HCT116 (cell line): ENCODE measurements at regions not wholly inside any gene's neighbourhood (a gene's known extent, or its start where the extent isn't known, plus 50 kb on each side); places are given as distances from the start of the nearest gene placed in this dataset.

Experiments
- ATAC-seq: fragments of 200-7000 bp; cut with Tn5 transposase; 2 replicates; pipeline ENCODE4 v1.9.1; 2020; ENCODE audit warnings: mild to moderate bottlenecking, moderate library complexity
- BruUV-seq: library from RNA; stranded (reverse); fragments of 400-500 nt; replicated peaks from 2 replicates; lab custom pipeline; 2021; lab: Mats Ljungman, UMichigan
- CTCF ChIA-PET: fragments of 300-600 bp; sonication (Branson Sonifier 250); formaldehyde crosslinking; loops from one replicate; lab custom pipeline; 2021; ENCODE audit warnings: antibody characterized with exemption; lab: Charles Lee
- POLR2A ChIA-PET: fragments of 300-600, 350-600 bp; sonication (Branson Sonifier 250); formaldehyde crosslinking; loops from one replicate; lab custom pipeline; 2021; ENCODE audit warnings: antibody characterized with exemption; lab: Charles Lee
- RAD21 ChIA-PET, 2 experiments: fragments of 300-600 bp; sonication (Branson Sonifier 250); formaldehyde crosslinking; loops; one replicate each; lab custom pipeline; 2023; ENCODE audit warnings: low total read pairs in 2 of 2; ENCODE audit not compliant: uncharacterized antibody in 2 of 2, unreplicated experiment in 2 of 2, low non-redundant PET in 1 of 2; lab: Charles Lee
- DNase-seq: peaks from one replicate; pipeline ENCODE4 v3.0.0-alpha.2; 2010; ENCODE audit warnings: low read depth, low spot score
- H2AFZ ChIP-seq: fragments of 200-600 bp; shearing (Covaris generic), sonication (generic); 2 replicates; pipeline ENCODE4 v1.6.1; 2017; ENCODE audit warnings: low read depth, mixed run types, mixed read lengths, antibody characterized with exemption, low read length; ENCODE audit not compliant: poor library complexity, severe bottlenecking
- H3K27ac ChIP-seq: 2 replicates; pipeline ENCODE4 v1.5.1; 2012; ENCODE audit warnings: low read depth, low read length
- H3K27me3 ChIP-seq: fragments of 200-600 bp; sonication (generic); 2 replicates; pipeline ENCODE4 v1.6.1; 2016; ENCODE audit warnings: mixed run types, low read length, mixed read lengths; ENCODE audit not compliant: insufficient read depth
- H3K36me3 ChIP-seq, 2 experiments: fragments of 200-500 bp in 1 of 2; fragments of 200-600 bp in 1 of 2; sonication (Bioruptor generic) in 1 of 2; sonication (generic) in 1 of 2; 2 replicates each; pipeline versions ENCODE4 v1.5.1 to v1.6.1; 2014 to 2016; ENCODE audit warnings: low read length in 2 of 2, inconsistent platforms in 1 of 2, mixed read lengths in 1 of 2, mixed run types in 1 of 2; ENCODE audit not compliant: insufficient read depth in 2 of 2, control insufficient read depth in 1 of 2
- H3K4me1 ChIP-seq, 2 experiments: fragments of 200-600 bp in 1 of 2; sonication (generic) in 1 of 2; 2 replicates each; pipeline versions ENCODE4 v1.5.1 to v1.6.1; 2012 to 2017; ENCODE audit warnings: low read length in 2 of 2, inconsistent platforms in 1 of 2, mild to moderate bottlenecking in 1 of 2, mixed read lengths in 1 of 2, mixed run types in 1 of 2, moderate library complexity in 1 of 2; ENCODE audit not compliant: insufficient read depth in 2 of 2, control insufficient read depth in 1 of 2
- H3K4me2 ChIP-seq: fragments of 200-600 bp; sonication (generic); 2 replicates; pipeline ENCODE4 v1.6.1; 2017; ENCODE audit warnings: mixed run types, low read length, mixed read lengths
- H3K4me3 ChIP-seq, 2 experiments: fragments of 200-600 bp in 1 of 2; sonication (generic) in 1 of 2; replicated peaks in 1 of 2; 2 replicates each; pipeline ENCODE4 v1.5.1; 2011 to 2016; ENCODE audit warnings: low read length in 2 of 2, control low read depth in 1 of 2, low read depth in 1 of 2, mild to moderate bottlenecking in 1 of 2, mixed read lengths in 1 of 2, mixed run types in 1 of 2
- H3K79me2 ChIP-seq: fragments of 200-600 bp; sonication (generic); 2 replicates; pipeline ENCODE4 v1.6.1; 2017; ENCODE audit warnings: mild to moderate bottlenecking, mixed run types, low read length, moderate library complexity, mixed read lengths; ENCODE audit not compliant: insufficient read depth
- H3K9ac ChIP-seq: fragments of 200-600 bp; sonication (generic); 2 replicates; pipeline ENCODE4 v1.6.1; 2016; ENCODE audit warnings: low read length, mixed read lengths
- H3K9me2 ChIP-seq: fragments of 200-600 bp; sonication (generic), shearing (Covaris generic); 2 replicates; pipeline ENCODE4 v1.6.1; 2017; ENCODE audit warnings: mixed run types, mild to moderate bottlenecking, moderate library complexity; ENCODE audit not compliant: insufficient read depth
- H3K9me3 ChIP-seq, 2 experiments: fragments of 200-500 bp in 1 of 2; fragments of 200-600 bp in 1 of 2; sonication (Bioruptor generic) in 1 of 2; sonication (generic) in 1 of 2; 2 replicates each; pipeline ENCODE4 v1.6.1; 2014 to 2017; ENCODE audit warnings: low read length in 2 of 2, mixed read lengths in 2 of 2, inconsistent platforms in 1 of 2, low read depth in 1 of 2, mild to moderate bottlenecking in 1 of 2, mixed run types in 1 of 2, moderate library complexity in 1 of 2; ENCODE audit not compliant: control insufficient read depth in 1 of 2, insufficient read depth in 1 of 2
- H4K20me1 ChIP-seq: fragments of 200-600 bp; sonication (generic), shearing (Covaris generic); 2 replicates; pipeline ENCODE4 v1.6.1; 2017; ENCODE audit warnings: mixed run types, mild to moderate bottlenecking, moderate library complexity; ENCODE audit not compliant: insufficient read depth
- CBX3 ChIP-seq: IDR thresholded peaks from 2 replicates; pipeline ENCODE4 v1.6.1; 2012; ENCODE audit warnings: low read depth
- CEBPB ChIP-seq: IDR thresholded peaks from 2 replicates; pipeline ENCODE4 v1.6.1; 2012; ENCODE audit warnings: low read depth
- EGR1 ChIP-seq: IDR thresholded peaks from 2 replicates; pipeline ENCODE4 v1.6.1; 2012; ENCODE audit warnings: low read depth
- EZH2phosphoT487 ChIP-seq: fragments of 200-600 bp; IDR thresholded peaks from 2 replicates; pipeline ENCODE4 v1.6.1; 2018; ENCODE audit warnings: antibody characterized with exemption, borderline replicate concordance
- JUND ChIP-seq: IDR thresholded peaks from 2 replicates; pipeline ENCODE4 v1.6.1; 2012
- POLR2A ChIP-seq: IDR thresholded peaks from 2 replicates; pipeline ENCODE4 v1.7.0; 2011; ENCODE audit warnings: borderline replicate concordance; ENCODE audit not compliant: insufficient read depth, insufficient read length; ENCODE audit errors: extremely low read depth
- SP1 ChIP-seq: IDR thresholded peaks from 2 replicates; pipeline ENCODE4 v1.6.1; 2012; ENCODE audit warnings: low read depth
- ZFX ChIP-seq: fragments of 450-650 bp; IDR thresholded peaks from 2 replicates; pipeline ENCODE4 v1.6.1; 2017
- intact Hi-C: fragments of 100-400 bp; cut with micrococcal nuclease; formaldehyde crosslinking; loops from 2 replicates; pipeline ENCODE4 v1.10.0; 2022
- TF ChIP-seq, protein P1 (sequence below), 3 experiments: fragments of 200-600 bp in 1 of 3; sonication (generic) in 1 of 3; IDR thresholded peaks in 2 of 3; conservative IDR thresholded peaks in 1 of 3; 2 replicates each; pipeline ENCODE4 v1.5.1; 2012 to 2017; ENCODE audit warnings: low read depth in 2 of 3, low read length in 2 of 3, antibody characterized with exemption in 1 of 3, borderline replicate concordance in 1 of 3, control low read depth in 1 of 3, mild to moderate bottlenecking in 1 of 3, mixed read lengths in 1 of 3, mixed run types in 1 of 3, moderate library complexity in 1 of 3; ENCODE audit not compliant: insufficient read depth in 1 of 3
- TF ChIP-seq, protein P2 (sequence below): IDR thresholded peaks from 2 replicates; pipeline ENCODE4 v1.6.1; 2012
- TF ChIP-seq, protein P3 (sequence below): IDR thresholded peaks from 2 replicates; pipeline ENCODE4 v1.6.1; 2011; ENCODE audit warnings: mild to moderate bottlenecking, low read length, moderate library complexity; ENCODE audit not compliant: insufficient replicate concordance; ENCODE audit errors: extremely low read depth

DNA sequence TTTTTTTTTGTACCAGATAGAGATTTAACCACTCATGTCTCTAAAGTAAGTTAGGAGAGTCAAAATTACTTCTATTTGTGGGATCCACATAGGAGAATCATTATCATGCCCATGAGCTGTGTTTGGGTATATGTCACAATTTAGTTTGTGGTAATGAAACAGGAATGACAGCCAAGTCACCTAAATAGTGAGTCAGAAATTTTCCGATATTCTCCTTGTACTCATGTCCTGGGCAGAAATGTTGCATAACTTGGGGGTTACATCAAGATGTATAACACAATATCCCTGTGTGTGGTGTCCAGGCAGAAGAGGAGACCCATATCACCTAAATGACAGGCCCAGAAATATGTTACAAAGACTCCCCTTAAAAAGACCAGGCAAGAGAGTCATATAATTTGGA, 1181.4 kb upstream of the AMELY start:
- no peak overlapping the region for H3K27ac ChIP-seq
- POLR2A ChIA-PET = no interaction called here
- H3K36me3 ChIP-seq = no peaks in the 10 kb centered on the region
- RAD21 ChIA-PET = no interaction called here
- no peak for DNase-seq
- TF ChIP-seq SP1 (no peak), JUND (no peak), POLR2A (no peak), CBX3 (no peak), CEBPB (no peak), EZH2phosphoT487 (no peak), EGR1 (no peak), ZFX (no peak)
- TF ChIP-seq, protein P1, sequence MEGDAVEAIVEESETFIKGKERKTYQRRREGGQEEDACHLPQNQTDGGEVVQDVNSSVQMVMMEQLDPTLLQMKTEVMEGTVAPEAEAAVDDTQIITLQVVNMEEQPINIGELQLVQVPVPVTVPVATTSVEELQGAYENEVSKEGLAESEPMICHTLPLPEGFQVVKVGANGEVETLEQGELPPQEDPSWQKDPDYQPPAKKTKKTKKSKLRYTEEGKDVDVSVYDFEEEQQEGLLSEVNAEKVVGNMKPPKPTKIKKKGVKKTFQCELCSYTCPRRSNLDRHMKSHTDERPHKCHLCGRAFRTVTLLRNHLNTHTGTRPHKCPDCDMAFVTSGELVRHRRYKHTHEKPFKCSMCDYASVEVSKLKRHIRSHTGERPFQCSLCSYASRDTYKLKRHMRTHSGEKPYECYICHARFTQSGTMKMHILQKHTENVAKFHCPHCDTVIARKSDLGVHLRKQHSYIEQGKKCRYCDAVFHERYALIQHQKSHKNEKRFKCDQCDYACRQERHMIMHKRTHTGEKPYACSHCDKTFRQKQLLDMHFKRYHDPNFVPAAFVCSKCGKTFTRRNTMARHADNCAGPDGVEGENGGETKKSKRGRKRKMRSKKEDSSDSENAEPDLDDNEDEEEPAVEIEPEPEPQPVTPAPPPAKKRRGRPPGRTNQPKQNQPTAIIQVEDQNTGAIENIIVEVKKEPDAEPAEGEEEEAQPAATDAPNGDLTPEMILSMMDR (IDR thresholded peaks at IDR 0.05 in 2 of 3, conservative IDR thresholded peaks at IDR 0.05 in 1 of 3; ENCODE audit: borderline replicate concordance in 1 of 3, insufficient read depth in 1 of 3, low read depth in 2 of 3, low read length in 2 of 3) = no peak
- TF ChIP-seq, protein P2, sequence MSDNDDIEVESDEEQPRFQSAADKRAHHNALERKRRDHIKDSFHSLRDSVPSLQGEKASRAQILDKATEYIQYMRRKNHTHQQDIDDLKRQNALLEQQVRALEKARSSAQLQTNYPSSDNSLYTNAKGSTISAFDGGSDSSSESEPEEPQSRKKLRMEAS = no peak
- TF ChIP-seq, protein P3, sequence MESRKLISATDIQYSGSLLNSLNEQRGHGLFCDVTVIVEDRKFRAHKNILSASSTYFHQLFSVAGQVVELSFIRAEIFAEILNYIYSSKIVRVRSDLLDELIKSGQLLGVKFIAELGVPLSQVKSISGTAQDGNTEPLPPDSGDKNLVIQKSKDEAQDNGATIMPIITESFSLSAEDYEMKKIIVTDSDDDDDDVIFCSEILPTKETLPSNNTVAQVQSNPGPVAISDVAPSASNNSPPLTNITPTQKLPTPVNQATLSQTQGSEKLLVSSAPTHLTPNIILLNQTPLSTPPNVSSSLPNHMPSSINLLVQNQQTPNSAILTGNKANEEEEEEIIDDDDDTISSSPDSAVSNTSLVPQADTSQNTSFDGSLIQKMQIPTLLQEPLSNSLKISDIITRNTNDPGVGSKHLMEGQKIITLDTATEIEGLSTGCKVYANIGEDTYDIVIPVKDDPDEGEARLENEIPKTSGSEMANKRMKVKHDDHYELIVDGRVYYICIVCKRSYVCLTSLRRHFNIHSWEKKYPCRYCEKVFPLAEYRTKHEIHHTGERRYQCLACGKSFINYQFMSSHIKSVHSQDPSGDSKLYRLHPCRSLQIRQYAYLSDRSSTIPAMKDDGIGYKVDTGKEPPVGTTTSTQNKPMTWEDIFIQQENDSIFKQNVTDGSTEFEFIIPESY = no peak
- TF ChIP-seq, all 23 proteins: peak for 0
- H3K79me2 ChIP-seq = no peaks in the 10 kb centered on the region
- H3K4me3 ChIP-seq = no peak overlapping the region
- H3K27me3 ChIP-seq = no peaks in the 10 kb centered on the region
- no peaks in the 10 kb centered on the region for H3K9me2 ChIP-seq
- no peak overlapping the region for H3K4me2 ChIP-seq
- H2AFZ ChIP-seq = no peak overlapping the region
- intact Hi-C loops = no loop called here
- no peak for ATAC-seq
- no peaks in the 10 kb centered on the region for H3K4me1 ChIP-seq
- H3K9ac ChIP-seq = no peak overlapping the region
- no TSS peak for BruUV-seq
- H4K20me1 ChIP-seq = no peaks in the 10 kb centered on the region
- CTCF ChIA-PET = no interaction called here
- no peaks in the 10 kb centered on the region for H3K9me3 ChIP-seq
